Kidney (tissue), 13 donors: ENCODE measurements at regions not wholly inside any gene's neighbourhood (a gene's known extent, or its start where the extent isn't known, plus 50 kb on each side); places are given as distances from the start of the nearest gene placed in this dataset.
"Not testable (repeated sequence)": the region's sequence is repeated elsewhere in the genome, so short reads cannot be mapped to it uniquely, and the experiment has no call there.

Experiments used
- DNase-seq, 5 donors: peaks; one replicate each; pipeline ENCODE4 v3.0.0-alpha.2; 2013 to 2020
- FAIRE-seq: peaks from 2 replicates; lab custom pipeline; 2012; peaks lifted over from hg19 to GRCh38; lab: Jason Lieb, UNC
- H3K27ac ChIP-seq, 2 donors: one replicate each; pipeline ENCODE4 v1.7.0; 2013; ENCODE audit warnings: low read depth in 2 of 2, low read length in 2 of 2, inconsistent platforms in 1 of 2
- H3K27me3 ChIP-seq: one replicate; pipeline ENCODE4 v1.7.1; 2013; ENCODE audit warnings: low read length, inconsistent platforms; ENCODE audit not compliant: control insufficient read depth, insufficient read depth
- H3K36me3 ChIP-seq, 3 donors: one replicate each; pipeline versions ENCODE4 v1.7.0 to v1.7.1; 2013; ENCODE audit warnings: low read length in 3 of 3, control low read depth in 1 of 3, inconsistent platforms in 1 of 3; ENCODE audit not compliant: insufficient read depth in 3 of 3, control insufficient read depth in 2 of 3
- H3K4me1 ChIP-seq, 3 donors: one replicate each; pipeline versions ENCODE4 v1.7.0 to v1.7.1; 2013; ENCODE audit warnings: low read length in 3 of 3, inconsistent platforms in 1 of 3, low read depth in 1 of 3; ENCODE audit not compliant: control insufficient read depth in 2 of 3, insufficient read depth in 2 of 3
- H3K4me3 ChIP-seq, 3 donors: one replicate each; pipeline versions ENCODE4 v1.7.0 to v1.8.1; 2013; ENCODE audit warnings: low read length in 3 of 3, control low read depth in 1 of 3, inconsistent platforms in 1 of 3
- H3K9ac ChIP-seq, 3 donors: one replicate each; pipeline versions ENCODE4 v1.7.0 to v1.7.1; 2013; ENCODE audit warnings: low read length in 3 of 3, control low read depth in 1 of 3, inconsistent platforms in 1 of 3
- H3K9me3 ChIP-seq, 3 donors: one replicate each; pipeline versions ENCODE4 v1.7.0 to v1.7.1; 2013; ENCODE audit warnings: low read length in 3 of 3, control low read depth in 1 of 3, inconsistent platforms in 1 of 3; ENCODE audit not compliant: control insufficient read depth in 2 of 3, insufficient read depth in 1 of 3
- intact Hi-C: fragments of 100-400 bp; cut with DNase I; formaldehyde crosslinking; loops from one replicate; pipeline ENCODE4 v1.11.1; 2022
- TF ChIP-seq, protein P1 (sequence below): IDR thresholded peaks from 3 replicates; pipeline ENCODE4 v1.5.1; 2012; ENCODE audit warnings: mild to moderate bottlenecking, moderate library complexity, borderline replicate concordance; ENCODE audit not compliant: insufficient read depth; ENCODE audit errors: extremely low read depth
- donor health status: control.
- donor health status: control.
- donor health status: control.
- donor health status: control.
- donor health status: control.
- donor health status: DM: yes; HTN: yes; CAD: no.
- donor health status: Normal renal cell carcinoma (clear cell type).

DNA sequence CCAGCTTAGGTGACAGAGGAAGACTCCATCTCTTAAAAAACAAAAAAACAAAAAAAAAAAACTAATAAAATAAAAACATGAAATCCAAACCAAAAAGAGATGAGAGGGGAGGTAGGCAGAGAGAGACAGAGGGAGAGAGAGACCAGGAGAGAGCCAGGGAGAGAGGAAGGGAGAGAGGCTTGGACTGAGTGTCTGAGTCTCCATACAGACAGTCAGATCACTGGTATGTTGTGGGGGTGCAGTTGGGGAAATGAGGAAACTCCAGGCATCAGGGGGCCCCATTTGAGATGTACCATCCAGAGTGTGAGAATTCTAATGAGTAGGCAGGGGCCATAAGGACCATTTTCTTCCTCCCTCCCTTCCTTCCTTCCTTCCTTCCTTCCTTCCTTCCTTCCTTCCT, 53.1 kb upstream of the SEPTIN5 start:
- intact Hi-C loops = no loop called here
- Histone ChIP-seq H3K36me3 (no peaks in the 10 kb centered on the region), H3K4me1 (no peaks in the 10 kb centered on the region), H3K9ac (no peak overlapping the region), H3K4me3 (no peak overlapping the region), H3K9me3 (no peaks in the 10 kb centered on the region), H3K27me3 (no peaks in the 10 kb centered on the region), H3K27ac (no peak overlapping the region)
- DNase-seq (no peak), FAIRE-seq (no peak)
- TF ChIP-seq, protein P1, sequence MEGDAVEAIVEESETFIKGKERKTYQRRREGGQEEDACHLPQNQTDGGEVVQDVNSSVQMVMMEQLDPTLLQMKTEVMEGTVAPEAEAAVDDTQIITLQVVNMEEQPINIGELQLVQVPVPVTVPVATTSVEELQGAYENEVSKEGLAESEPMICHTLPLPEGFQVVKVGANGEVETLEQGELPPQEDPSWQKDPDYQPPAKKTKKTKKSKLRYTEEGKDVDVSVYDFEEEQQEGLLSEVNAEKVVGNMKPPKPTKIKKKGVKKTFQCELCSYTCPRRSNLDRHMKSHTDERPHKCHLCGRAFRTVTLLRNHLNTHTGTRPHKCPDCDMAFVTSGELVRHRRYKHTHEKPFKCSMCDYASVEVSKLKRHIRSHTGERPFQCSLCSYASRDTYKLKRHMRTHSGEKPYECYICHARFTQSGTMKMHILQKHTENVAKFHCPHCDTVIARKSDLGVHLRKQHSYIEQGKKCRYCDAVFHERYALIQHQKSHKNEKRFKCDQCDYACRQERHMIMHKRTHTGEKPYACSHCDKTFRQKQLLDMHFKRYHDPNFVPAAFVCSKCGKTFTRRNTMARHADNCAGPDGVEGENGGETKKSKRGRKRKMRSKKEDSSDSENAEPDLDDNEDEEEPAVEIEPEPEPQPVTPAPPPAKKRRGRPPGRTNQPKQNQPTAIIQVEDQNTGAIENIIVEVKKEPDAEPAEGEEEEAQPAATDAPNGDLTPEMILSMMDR = no peak

- H3K36me3 ChIP-seq, FAIRE-seq, DNase-seq, H3K4me3 ChIP-seq, intact Hi-C loops, H3K4me1 ChIP-seq, H3K27ac ChIP-seq, H3K9ac ChIP-seq, H3K27me3 ChIP-seq, H3K9me3 ChIP-seq: not testable (repeated sequence)
These were observed 52.1 kb upstream of the SEPTIN5 start for GRCh38 chr22:19662049-19662684.

- H3K27me3 ChIP-seq = no peaks in the 10 kb centered on the region
- H3K27ac ChIP-seq = no peak overlapping the region
- FAIRE-seq = no peak
- intact Hi-C loops = no loop called here
- H3K4me3 ChIP-seq = no peak overlapping the region
- no peaks in the 10 kb centered on the region for H3K9me3 ChIP-seq
- H3K36me3 ChIP-seq = no peaks in the 10 kb centered on the region
- no peak overlapping the region for H3K9ac ChIP-seq
- peak in 2 of 5 donors; percentile 42 to 66 for DNase-seq
- TF ChIP-seq, protein P1 = no peak
- no peaks in the 10 kb centered on the region for H3K4me1 ChIP-seq
These were observed 51.0 kb upstream of the SEPTIN5 start for GRCh38 chr22:19663286-19663815.

- Histone ChIP-seq H3K36me3 (no peaks in the 10 kb centered on the region), H3K27me3 (no peaks in the 10 kb centered on the region), H3K9me3 (no peaks in the 10 kb centered on the region), H3K4me1 (no peaks in the 10 kb centered on the region), H3K27ac (no peak overlapping the region), H3K9ac (no peak overlapping the region), H3K4me3 (no peak overlapping the region)
- DNase-seq = peak; percentile 57 to 91 (median 64)
- TF ChIP-seq, protein P1 = no peak
- intact Hi-C loops = no loop called here
- no peak for FAIRE-seq
These were observed 50.4 kb upstream of the SEPTIN5 start for GRCh38 chr22:19663821-19664355.
